ENCODE measurements at regions not wholly inside any gene's neighbourhood (a gene's known extent, or its start where the extent isn't known, plus 50 kb on each side); places are given as distances from the start of the nearest gene placed in this dataset.

DNA sequence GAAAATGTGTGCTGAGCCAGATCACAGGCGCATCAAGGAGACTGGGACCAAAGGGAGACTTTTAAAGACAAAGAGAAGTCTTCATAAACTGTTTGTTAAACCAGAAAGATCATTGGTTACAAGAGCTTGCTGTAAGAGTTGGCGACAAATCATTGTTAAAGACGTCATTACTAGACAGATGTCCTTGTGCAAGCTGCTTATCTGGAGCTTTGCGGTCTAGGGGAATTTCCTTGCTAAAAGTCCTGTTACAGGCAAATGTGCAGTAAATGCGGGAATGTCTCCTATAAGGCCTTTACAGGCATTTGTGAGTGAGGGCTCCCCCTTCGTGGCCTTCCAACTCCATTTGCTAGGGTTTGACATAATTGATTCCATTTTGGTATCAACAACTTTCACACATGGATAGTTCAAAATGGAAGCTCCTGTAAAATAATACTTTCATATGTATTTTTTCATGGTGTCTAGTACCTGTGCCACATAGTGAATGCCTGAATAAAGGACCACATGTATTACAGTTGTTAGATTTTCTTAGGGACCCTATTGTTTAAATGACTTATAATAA is 362.4 kb downstream of the UTRN start:
- TF ChIP-seq, protein P1, sequence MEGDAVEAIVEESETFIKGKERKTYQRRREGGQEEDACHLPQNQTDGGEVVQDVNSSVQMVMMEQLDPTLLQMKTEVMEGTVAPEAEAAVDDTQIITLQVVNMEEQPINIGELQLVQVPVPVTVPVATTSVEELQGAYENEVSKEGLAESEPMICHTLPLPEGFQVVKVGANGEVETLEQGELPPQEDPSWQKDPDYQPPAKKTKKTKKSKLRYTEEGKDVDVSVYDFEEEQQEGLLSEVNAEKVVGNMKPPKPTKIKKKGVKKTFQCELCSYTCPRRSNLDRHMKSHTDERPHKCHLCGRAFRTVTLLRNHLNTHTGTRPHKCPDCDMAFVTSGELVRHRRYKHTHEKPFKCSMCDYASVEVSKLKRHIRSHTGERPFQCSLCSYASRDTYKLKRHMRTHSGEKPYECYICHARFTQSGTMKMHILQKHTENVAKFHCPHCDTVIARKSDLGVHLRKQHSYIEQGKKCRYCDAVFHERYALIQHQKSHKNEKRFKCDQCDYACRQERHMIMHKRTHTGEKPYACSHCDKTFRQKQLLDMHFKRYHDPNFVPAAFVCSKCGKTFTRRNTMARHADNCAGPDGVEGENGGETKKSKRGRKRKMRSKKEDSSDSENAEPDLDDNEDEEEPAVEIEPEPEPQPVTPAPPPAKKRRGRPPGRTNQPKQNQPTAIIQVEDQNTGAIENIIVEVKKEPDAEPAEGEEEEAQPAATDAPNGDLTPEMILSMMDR (conservative IDR thresholded peaks at IDR 0.05; ENCODE audit: low read depth in 2 of 2), result no peak
- TF ChIP-seq EZH2 (IDR thresholded peaks at IDR 0.05; ENCODE audit: low read depth, unreplicated experiment) (no peak), JUNB (IDR thresholded peaks at IDR 0.05; ENCODE audit: unreplicated experiment) (no peak), NANOG (IDR thresholded peaks at IDR 0.05; ENCODE audit: borderline replicate concordance) (no peak), STAT1 (IDR thresholded peaks at IDR 0.05; ENCODE audit: unreplicated experiment) (no peak), EZH2phosphoT487 (IDR thresholded peaks at IDR 0.05; ENCODE audit: unreplicated experiment) (no peak), CREB1 (CRISPR knock-in tag; IDR thresholded peaks at IDR 0.05; ENCODE audit: low read depth) (no peak), POLR2AphosphoS5 (IDR thresholded peaks at IDR 0.05; ENCODE audit: low read depth) (no peak), ZNF331 (CRISPR knock-in tag; IDR thresholded peaks at IDR 0.05; ENCODE audit: low read depth) (no peak), ETS1 (IDR thresholded peaks at IDR 0.05) (no peak), ZNF114 (CRISPR knock-in tag; IDR thresholded peaks at IDR 0.05) (no peak)
- TF ChIP-seq, protein P2, sequence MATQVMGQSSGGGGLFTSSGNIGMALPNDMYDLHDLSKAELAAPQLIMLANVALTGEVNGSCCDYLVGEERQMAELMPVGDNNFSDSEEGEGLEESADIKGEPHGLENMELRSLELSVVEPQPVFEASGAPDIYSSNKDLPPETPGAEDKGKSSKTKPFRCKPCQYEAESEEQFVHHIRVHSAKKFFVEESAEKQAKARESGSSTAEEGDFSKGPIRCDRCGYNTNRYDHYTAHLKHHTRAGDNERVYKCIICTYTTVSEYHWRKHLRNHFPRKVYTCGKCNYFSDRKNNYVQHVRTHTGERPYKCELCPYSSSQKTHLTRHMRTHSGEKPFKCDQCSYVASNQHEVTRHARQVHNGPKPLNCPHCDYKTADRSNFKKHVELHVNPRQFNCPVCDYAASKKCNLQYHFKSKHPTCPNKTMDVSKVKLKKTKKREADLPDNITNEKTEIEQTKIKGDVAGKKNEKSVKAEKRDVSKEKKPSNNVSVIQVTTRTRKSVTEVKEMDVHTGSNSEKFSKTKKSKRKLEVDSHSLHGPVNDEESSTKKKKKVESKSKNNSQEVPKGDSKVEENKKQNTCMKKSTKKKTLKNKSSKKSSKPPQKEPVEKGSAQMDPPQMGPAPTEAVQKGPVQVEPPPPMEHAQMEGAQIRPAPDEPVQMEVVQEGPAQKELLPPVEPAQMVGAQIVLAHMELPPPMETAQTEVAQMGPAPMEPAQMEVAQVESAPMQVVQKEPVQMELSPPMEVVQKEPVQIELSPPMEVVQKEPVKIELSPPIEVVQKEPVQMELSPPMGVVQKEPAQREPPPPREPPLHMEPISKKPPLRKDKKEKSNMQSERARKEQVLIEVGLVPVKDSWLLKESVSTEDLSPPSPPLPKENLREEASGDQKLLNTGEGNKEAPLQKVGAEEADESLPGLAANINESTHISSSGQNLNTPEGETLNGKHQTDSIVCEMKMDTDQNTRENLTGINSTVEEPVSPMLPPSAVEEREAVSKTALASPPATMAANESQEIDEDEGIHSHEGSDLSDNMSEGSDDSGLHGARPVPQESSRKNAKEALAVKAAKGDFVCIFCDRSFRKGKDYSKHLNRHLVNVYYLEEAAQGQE (IDR thresholded peaks at IDR 0.05; ENCODE audit: unreplicated experiment), result no peak
- TF ChIP-seq, protein P3, sequence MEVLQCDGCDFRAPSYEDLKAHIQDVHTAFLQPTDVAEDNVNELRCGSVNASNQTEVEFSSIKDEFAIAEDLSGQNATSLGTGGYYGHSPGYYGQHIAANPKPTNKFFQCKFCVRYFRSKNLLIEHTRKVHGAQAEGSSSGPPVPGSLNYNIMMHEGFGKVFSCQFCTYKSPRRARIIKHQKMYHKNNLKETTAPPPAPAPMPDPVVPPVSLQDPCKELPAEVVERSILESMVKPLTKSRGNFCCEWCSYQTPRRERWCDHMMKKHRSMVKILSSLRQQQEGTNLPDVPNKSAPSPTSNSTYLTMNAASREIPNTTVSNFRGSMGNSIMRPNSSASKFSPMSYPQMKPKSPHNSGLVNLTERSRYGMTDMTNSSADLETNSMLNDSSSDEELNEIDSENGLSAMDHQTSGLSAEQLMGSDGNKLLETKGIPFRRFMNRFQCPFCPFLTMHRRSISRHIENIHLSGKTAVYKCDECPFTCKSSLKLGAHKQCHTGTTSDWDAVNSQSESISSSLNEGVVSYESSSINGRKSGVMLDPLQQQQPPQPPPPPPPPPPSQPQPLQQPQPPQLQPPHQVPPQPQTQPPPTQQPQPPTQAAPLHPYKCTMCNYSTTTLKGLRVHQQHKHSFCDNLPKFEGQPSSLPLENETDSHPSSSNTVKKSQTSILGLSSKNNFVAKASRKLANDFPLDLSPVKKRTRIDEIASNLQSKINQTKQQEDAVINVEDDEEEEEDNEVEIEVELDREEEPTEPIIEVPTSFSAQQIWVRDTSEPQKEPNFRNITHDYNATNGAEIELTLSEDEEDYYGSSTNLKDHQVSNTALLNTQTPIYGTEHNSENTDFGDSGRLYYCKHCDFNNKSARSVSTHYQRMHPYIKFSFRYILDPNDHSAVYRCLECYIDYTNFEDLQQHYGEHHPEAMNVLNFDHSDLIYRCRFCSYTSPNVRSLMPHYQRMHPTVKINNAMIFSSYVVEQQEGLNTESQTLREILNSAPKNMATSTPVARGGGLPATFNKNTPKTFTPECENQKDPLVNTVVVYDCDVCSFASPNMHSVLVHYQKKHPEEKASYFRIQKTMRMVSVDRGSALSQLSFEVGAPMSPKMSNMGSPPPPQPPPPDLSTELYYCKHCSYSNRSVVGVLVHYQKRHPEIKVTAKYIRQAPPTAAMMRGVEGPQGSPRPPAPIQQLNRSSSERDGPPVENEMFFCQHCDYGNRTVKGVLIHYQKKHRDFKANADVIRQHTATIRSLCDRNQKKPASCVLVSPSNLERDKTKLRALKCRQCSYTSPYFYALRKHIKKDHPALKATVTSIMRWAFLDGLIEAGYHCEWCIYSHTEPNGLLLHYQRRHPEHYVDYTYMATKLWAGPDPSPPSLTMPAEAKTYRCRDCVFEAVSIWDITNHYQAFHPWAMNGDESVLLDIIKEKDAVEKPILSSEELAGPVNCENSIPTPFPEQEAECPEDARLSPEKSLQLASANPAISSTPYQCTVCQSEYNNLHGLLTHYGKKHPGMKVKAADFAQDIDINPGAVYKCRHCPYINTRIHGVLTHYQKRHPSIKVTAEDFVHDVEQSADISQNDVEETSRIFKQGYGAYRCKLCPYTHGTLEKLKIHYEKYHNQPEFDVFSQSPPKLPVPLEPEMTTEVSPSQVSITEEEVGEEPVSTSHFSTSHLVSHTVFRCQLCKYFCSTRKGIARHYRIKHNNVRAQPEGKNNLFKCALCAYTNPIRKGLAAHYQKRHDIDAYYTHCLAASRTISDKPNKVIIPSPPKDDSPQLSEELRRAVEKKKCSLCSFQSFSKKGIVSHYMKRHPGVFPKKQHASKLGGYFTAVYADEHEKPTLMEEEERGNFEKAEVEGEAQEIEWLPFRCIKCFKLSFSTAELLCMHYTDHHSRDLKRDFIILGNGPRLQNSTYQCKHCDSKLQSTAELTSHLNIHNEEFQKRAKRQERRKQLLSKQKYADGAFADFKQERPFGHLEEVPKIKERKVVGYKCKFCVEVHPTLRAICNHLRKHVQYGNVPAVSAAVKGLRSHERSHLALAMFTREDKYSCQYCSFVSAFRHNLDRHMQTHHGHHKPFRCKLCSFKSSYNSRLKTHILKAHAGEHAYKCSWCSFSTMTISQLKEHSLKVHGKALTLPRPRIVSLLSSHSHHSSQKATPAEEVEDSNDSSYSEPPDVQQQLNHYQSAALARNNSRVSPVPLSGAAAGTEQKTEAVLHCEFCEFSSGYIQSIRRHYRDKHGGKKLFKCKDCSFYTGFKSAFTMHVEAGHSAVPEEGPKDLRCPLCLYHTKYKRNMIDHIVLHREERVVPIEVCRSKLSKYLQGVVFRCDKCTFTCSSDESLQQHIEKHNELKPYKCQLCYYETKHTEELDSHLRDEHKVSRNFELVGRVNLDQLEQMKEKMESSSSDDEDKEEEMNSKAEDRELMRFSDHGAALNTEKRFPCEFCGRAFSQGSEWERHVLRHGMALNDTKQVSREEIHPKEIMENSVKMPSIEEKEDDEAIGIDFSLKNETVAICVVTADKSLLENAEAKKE (CRISPR knock-in tag; IDR thresholded peaks at IDR 0.05), result no peak

All from GM23338 (cell line).